ENCODE measurements at regions not wholly inside any gene's neighbourhood (a gene's known extent, or its start where the extent isn't known, plus 50 kb on each side); places are given as distances from the start of the nearest gene placed in this dataset.

DNA sequence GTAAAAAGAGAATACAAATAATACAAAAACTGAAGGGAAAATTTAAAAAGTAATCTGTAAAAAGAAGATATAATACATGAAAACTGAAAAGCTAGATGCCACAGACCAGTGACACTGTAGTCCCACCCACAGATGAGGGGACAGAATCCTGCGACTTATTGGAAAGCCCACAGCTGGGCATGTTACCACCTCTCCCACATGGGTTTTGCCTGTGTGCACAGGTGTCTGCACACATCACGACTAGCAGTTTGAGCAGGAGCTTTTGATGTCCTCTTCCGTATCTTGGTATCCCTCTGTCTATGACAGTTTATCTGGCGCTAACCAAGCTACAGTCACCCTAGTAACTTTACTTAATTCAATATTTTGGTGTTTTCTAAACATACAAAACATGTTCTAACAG, 291.1 kb upstream of the EXOC2 start:
- no peaks in the 10 kb centered on the region for H3K36me3 ChIP-seq (ENCODE audit: control insufficient read depth in 2 of 2, insufficient read depth in 2 of 2, low read length in 1 of 2)
- SMC1A ChIA-PET (ENCODE audit: uncharacterized antibody, unreplicated experiment), result interaction anchor here (0.9 kb wide), 1 partner anchor 34 kb away, joined by 3 read pairs; no protein-coding TSS in a partner anchor
- H3K4me3 ChIP-seq, result no peak overlapping the region
- POLR2A ChIA-PET, result no interaction called here
- WGBS (ENCODE audit: insufficient coverage, insufficient replicate concordance, low lambda C conversion rate, missing lambda C conversion rate), result 41% methylated on average over 4 of the region's 4 CpGs
- FAIRE-seq (no peak), ATAC-seq (no peak), DNase-seq (ENCODE audit: low read depth, low spot score) (no peak)
- in situ Hi-C loops (cut with MboI), result no loop called here
- H3K4me2 ChIP-seq (ENCODE audit: control insufficient read depth, insufficient read depth), result no peak overlapping the region
- no peaks in the 10 kb centered on the region for H3K27me3 ChIP-seq (replicated peaks in 1 of 2; ENCODE audit: control insufficient read depth in 2 of 2, insufficient read depth in 2 of 2, low read length in 1 of 2)
- intact Hi-C loops (cut with micrococcal nuclease; ENCODE audit: unreplicated experiment), result no loop called here
- no peak overlapping the region for H3K27ac ChIP-seq (ENCODE audit: control insufficient read depth, insufficient read depth)
- no peaks in the 10 kb centered on the region for H3K79me2 ChIP-seq (ENCODE audit: control insufficient read depth, insufficient read depth, low read length)
- CTCF ChIA-PET, result no interaction called here
- no peaks in the 10 kb centered on the region for H3K4me1 ChIP-seq (ENCODE audit: control insufficient read depth, insufficient read depth, low read length)
- H3K9ac ChIP-seq (ENCODE audit: control insufficient read depth, insufficient read depth, low read length), result no peak overlapping the region
- H3K9me3 ChIP-seq (replicated peaks; ENCODE audit: control insufficient read depth, insufficient read depth, low read length), result no peaks in the 10 kb centered on the region; the same call in 2 of the 3 replicates
- RAD21 ChIA-PET (ENCODE audit: unreplicated experiment), result no interaction called here
- H4K20me1 ChIP-seq (ENCODE audit: control insufficient read depth, insufficient read depth), result no peaks in the 10 kb centered on the region
- no peak overlapping the region for H2AFZ ChIP-seq (ENCODE audit: control insufficient read depth, low read depth, low read length)
- TF ChIP-seq MYC (IDR thresholded peaks at IDR 0.05; ENCODE audit: insufficient read depth, insufficient read length, insufficient replicate concordance, low read length, severe bottlenecking) (no peak), GATAD2B (conservative IDR thresholded peaks at IDR 0.05; ENCODE audit: low read depth) (no peak), ZNF622 (IDR thresholded peaks at IDR 0.05) (no peak), STAT1 (conservative IDR thresholded peaks at IDR 0.05) (no peak), ZNF217 (IDR thresholded peaks at IDR 0.05) (no peak), NR2C2 (IDR thresholded peaks at IDR 0.05; ENCODE audit: borderline replicate concordance, control insufficient read depth, insufficient read length, low read depth) (no peak), NR2C1 (IDR thresholded peaks at IDR 0.05) (no peak), SREBF2 (IDR thresholded peaks at IDR 0.05; ENCODE audit: low read length) (no peak), JUND (IDR thresholded peaks at IDR 0.05; ENCODE audit: low read depth, low read length) (no peak), TCF3 (IDR thresholded peaks at IDR 0.05; ENCODE audit: borderline replicate concordance, insufficient read depth, low read depth, low read length) (no peak), ESRRA (IDR thresholded peaks at IDR 0.05; ENCODE audit: low read length) (no peak), FOXK2 (IDR thresholded peaks at IDR 0.05) (no peak), HCFC1 (IDR thresholded peaks at IDR 0.05; ENCODE audit: low read length) (no peak), FOXM1 (IDR thresholded peaks at IDR 0.05; ENCODE audit: low read depth, low read length) (no peak), RCOR1 (conservative IDR thresholded peaks at IDR 0.05; ENCODE audit: low read depth, low read length) (no peak), CEBPB (IDR thresholded peaks at IDR 0.05; ENCODE audit: borderline replicate concordance in 1 of 2, low read depth in 2 of 2, low read length in 2 of 2) (no peak), SIX5 (IDR thresholded peaks at IDR 0.05; ENCODE audit: low read depth, low read length, severe bottlenecking) (no peak)
- TF ChIP-seq, protein P1, sequence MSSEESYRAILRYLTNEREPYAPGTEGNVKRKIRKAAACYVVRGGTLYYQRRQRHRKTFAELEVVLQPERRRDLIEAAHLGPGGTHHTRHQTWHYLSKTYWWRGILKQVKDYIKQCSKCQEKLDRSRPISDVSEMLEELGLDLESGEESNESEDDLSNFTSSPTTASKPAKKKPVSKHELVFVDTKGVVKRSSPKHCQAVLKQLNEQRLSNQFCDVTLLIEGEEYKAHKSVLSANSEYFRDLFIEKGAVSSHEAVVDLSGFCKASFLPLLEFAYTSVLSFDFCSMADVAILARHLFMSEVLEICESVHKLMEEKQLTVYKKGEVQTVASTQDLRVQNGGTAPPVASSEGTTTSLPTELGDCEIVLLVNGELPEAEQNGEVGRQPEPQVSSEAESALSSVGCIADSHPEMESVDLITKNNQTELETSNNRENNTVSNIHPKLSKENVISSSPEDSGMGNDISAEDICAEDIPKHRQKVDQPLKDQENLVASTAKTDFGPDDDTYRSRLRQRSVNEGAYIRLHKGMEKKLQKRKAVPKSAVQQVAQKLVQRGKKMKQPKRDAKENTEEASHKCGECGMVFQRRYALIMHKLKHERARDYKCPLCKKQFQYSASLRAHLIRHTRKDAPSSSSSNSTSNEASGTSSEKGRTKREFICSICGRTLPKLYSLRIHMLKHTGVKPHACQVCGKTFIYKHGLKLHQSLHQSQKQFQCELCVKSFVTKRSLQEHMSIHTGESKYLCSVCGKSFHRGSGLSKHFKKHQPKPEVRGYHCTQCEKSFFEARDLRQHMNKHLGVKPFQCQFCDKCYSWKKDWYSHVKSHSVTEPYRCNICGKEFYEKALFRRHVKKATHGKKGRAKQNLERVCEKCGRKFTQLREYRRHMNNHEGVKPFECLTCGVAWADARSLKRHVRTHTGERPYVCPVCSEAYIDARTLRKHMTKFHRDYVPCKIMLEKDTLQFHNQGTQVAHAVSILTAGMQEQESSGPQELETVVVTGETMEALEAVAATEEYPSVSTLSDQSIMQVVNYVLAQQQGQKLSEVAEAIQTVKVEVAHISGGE (CRISPR knock-in tag; IDR thresholded peaks at IDR 0.05), result no peak
- TF ChIP-seq, protein P2, sequence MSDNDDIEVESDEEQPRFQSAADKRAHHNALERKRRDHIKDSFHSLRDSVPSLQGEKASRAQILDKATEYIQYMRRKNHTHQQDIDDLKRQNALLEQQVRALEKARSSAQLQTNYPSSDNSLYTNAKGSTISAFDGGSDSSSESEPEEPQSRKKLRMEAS (IDR thresholded peaks at IDR 0.05; ENCODE audit: low read depth, low read length), result no peak
- TF ChIP-seq, protein P3, sequence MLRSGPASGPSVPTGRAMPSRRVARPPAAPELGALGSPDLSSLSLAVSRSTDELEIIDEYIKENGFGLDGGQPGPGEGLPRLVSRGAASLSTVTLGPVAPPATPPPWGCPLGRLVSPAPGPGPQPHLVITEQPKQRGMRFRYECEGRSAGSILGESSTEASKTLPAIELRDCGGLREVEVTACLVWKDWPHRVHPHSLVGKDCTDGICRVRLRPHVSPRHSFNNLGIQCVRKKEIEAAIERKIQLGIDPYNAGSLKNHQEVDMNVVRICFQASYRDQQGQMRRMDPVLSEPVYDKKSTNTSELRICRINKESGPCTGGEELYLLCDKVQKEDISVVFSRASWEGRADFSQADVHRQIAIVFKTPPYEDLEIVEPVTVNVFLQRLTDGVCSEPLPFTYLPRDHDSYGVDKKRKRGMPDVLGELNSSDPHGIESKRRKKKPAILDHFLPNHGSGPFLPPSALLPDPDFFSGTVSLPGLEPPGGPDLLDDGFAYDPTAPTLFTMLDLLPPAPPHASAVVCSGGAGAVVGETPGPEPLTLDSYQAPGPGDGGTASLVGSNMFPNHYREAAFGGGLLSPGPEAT (IDR thresholded peaks at IDR 0.05; ENCODE audit: low read depth), result no peak
- BruUV-seq (replicated peaks), result no TSS peak

Data from GM12878 (cell line).